Mucosa of descending colon (tissue), 3 donors: ENCODE measurements at regions not wholly inside any gene's neighbourhood (a gene's known extent, or its start where the extent isn't known, plus 50 kb on each side); places are given as distances from the start of the nearest gene placed in this dataset.

Experiments
- ATAC-seq: fragments of 200-7000 bp; cut with Tn5 transposase; one replicate; pipeline ENCODE4 v1.9.1; 2020; ENCODE audit warnings: mild to moderate bottlenecking, moderate library complexity
- DNase-seq, 3 donors: peaks; one replicate each; pipeline ENCODE4 v3.0.0-alpha.2; 2020
- H3K36me3 ChIP-seq: fragments of 200-600 bp; one replicate; pipeline ENCODE4 v1.8.0; 2021; ENCODE audit warnings: low read depth, mild to moderate bottlenecking
- H3K4me1 ChIP-seq: fragments of 200-600 bp; one replicate; pipeline ENCODE4 v1.8.0; 2021; ENCODE audit warnings: low read depth, mild to moderate bottlenecking
- H3K4me3 ChIP-seq: fragments of 200-600 bp; one replicate; pipeline ENCODE4 v1.8.0; 2021; ENCODE audit warnings: mild to moderate bottlenecking
- H3K9me3 ChIP-seq: fragments of 200-600 bp; one replicate; pipeline ENCODE4 v1.8.0; 2021; ENCODE audit warnings: mild to moderate bottlenecking
- intact Hi-C, 2 donors: fragments of 100-400 bp; cut with DNase I in 1 of 2; cut with micrococcal nuclease in 1 of 2; formaldehyde crosslinking; loops; one replicate each; pipeline versions ENCODE4 v1.11.0 to v1.11.1; 2022; cut with DNase I, micrococcal nuclease
- TF ChIP-seq, protein P1 (sequence below): fragments of 200-600 bp; IDR thresholded peaks from one replicate; pipeline ENCODE4 v1.8.0; 2022; ENCODE audit warnings: antibody characterized with exemption, mild to moderate bottlenecking
- donor health status: DM: no; HTN: no; CAD: no; lungs with moderate emphysema.
- donor health status: DM: no; HTN: no; CAD: no.
- donor health status: DM: no; HTN: yes; CAD: no.

DNA sequence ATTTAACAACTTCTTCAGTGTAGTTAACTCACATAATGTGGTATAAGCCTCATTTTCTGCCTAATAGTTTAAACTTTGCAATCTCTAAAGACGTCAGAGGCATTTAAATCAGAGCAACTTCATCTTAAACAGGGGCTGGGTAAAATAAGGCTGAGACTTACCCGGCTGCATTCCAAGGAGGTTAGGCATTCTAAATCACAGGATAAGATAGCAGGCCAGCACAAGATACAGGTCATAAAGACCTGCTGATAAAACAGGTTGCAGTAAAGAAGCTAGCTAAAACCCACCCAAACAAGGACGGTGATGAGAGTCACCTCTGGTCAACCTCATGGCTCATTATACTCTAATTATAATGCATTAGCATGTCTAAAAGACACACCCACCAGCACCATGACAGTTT lies 115.6 kb upstream of the PKP2 start:
- ATAC-seq, result no peak

DNA sequence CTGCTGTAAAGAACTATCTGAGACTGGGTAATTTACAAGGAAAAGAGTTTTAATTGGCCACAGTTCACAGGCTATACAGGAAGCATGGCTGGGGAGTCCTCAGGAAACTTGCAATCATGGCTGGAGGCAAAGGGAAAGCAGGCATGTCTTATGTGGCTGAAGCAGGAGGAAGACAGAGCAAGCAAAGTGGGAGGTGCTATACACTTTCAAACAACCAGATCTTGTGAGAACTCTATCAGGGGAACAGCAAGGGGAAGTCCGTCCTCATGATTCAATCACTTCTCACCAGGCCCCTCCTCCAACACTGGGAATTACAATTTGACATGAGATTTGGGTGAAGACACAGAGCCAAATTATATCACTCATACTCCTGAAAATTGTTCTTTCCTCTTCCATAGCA lies 109.5 kb upstream of the PKP2 start:
- TF ChIP-seq, protein P1, sequence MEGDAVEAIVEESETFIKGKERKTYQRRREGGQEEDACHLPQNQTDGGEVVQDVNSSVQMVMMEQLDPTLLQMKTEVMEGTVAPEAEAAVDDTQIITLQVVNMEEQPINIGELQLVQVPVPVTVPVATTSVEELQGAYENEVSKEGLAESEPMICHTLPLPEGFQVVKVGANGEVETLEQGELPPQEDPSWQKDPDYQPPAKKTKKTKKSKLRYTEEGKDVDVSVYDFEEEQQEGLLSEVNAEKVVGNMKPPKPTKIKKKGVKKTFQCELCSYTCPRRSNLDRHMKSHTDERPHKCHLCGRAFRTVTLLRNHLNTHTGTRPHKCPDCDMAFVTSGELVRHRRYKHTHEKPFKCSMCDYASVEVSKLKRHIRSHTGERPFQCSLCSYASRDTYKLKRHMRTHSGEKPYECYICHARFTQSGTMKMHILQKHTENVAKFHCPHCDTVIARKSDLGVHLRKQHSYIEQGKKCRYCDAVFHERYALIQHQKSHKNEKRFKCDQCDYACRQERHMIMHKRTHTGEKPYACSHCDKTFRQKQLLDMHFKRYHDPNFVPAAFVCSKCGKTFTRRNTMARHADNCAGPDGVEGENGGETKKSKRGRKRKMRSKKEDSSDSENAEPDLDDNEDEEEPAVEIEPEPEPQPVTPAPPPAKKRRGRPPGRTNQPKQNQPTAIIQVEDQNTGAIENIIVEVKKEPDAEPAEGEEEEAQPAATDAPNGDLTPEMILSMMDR, result no peak
- no peaks in the 10 kb centered on the region for H3K4me1 ChIP-seq
- H3K4me3 ChIP-seq, result no peak overlapping the region
- H3K9me3 ChIP-seq, result peaks cover 3% of the 10 kb centered on the region
- ATAC-seq, result no peak
- no peak for DNase-seq
- intact Hi-C loops, result no loop called here
- no peaks in the 10 kb centered on the region for H3K36me3 ChIP-seq

More for the DNA sequence above, 115.6 kb upstream of the PKP2 start:
- TF ChIP-seq, protein P1, result no peak
- no peaks in the 10 kb centered on the region for H3K36me3 ChIP-seq
- intact Hi-C loops, result no loop called here
- no peaks in the 10 kb centered on the region for H3K4me1 ChIP-seq
- H3K9me3 ChIP-seq, result peaks cover 14% of the 10 kb centered on the region
- no peak for DNase-seq
- H3K4me3 ChIP-seq, result no peak overlapping the region

DNA sequence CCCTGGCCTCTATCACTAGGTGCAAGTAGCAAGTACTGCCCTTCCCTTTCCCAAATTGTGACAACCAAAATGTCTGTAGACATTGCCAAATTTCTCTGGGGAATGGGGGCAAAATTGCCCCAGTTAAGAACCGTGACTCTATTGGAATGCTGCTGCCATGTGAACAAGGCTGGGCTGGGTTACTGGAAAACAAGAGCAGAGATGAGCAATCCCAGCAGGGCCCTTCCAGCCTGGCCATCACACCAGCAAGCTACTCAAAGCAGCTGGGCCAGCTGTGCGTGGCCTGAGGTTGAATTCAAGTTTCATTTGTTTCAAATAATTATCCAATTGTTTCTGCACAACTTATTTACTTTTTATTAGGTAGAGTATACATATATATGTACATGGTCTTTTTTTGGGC lies 103.4 kb upstream of the PKP2 start:
- Histone ChIP-seq H3K9me3 (peaks cover 3% of the 10 kb centered on the region), H3K4me3 (no peak overlapping the region), H3K36me3 (no peaks in the 10 kb centered on the region), H3K4me1 (no peaks in the 10 kb centered on the region)
- TF ChIP-seq, protein P1, result no peak
- ATAC-seq, result no peak
- no peak for DNase-seq
- intact Hi-C loops, result no loop called here

DNA sequence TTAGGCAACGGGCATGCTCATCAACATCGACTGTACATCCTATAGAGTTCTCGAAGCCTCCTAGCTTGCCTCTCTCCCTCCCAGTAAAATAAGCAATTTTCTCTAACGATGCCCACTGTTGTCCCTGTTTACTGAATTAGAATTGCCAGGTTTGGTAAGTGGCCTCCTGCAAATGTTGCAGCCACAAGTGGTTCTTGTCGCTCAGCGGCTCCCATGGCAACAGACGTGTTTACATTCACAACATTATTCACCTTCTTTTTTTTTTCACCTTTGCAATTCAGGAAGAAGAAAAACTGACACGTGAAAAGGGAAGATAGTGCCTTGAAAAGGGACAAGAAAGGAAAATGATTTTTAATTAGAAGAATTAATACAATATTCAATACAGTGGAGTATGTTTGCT lies 100.9 kb upstream of the PKP2 start:
- intact Hi-C loops, result no loop called here
- no peaks in the 10 kb centered on the region for H3K9me3 ChIP-seq
- DNase-seq, result no peak
- H3K4me3 ChIP-seq, result no peak overlapping the region
- no peaks in the 10 kb centered on the region for H3K36me3 ChIP-seq
- no peaks in the 10 kb centered on the region for H3K4me1 ChIP-seq
- TF ChIP-seq, protein P1, result no peak
- ATAC-seq, result no peak

DNA sequence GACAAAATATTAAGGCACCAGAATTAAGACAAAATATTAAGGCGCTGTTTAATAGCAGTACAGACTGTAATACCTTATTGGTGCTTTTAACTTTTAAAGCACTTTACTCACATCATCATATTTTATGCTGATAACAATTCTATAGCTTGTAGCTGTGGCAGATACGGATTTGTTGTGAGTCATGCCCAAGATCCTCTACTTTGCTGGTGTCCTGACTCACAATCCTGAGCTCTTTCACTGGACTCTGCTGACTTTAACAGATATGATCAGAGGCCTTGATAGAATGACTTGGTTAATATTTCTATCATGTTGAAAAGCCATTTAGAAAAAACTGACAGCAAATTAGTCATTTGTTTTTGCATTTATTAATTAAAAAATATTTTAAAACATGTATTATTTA lies 99.0 kb upstream of the PKP2 start:
- ATAC-seq (no peak), DNase-seq (no peak)
- Histone ChIP-seq H3K4me3 (no peak overlapping the region), H3K36me3 (no peaks in the 10 kb centered on the region), H3K4me1 (no peaks in the 10 kb centered on the region), H3K9me3 (no peaks in the 10 kb centered on the region)
- intact Hi-C loops, result no loop called here
- TF ChIP-seq, protein P1, result no peak

DNA sequence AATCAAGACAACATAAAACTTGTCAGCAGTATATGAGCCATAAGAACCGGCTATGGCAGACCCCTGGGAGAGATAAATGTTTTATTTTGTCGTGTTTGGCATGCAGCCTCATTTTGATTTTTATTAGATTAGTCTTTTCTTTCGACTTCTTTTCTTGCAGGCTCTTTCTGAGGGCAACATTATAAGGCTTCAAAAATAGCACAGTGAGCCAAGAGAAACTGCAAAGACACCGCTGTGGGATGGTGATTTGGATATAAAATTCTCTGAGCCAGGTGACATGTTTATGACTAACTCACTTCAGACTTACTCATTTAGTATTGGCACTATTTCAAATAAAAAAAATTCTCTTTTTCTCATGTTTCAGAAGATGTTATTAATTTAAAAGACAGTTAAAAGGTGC lies 96.8 kb upstream of the PKP2 start:
- no peaks in the 10 kb centered on the region for H3K9me3 ChIP-seq
- H3K36me3 ChIP-seq, result no peaks in the 10 kb centered on the region
- ATAC-seq (no peak), DNase-seq (no peak)
- intact Hi-C loops, result no loop called here
- no peaks in the 10 kb centered on the region for H3K4me1 ChIP-seq
- TF ChIP-seq, protein P1, result no peak
- H3K4me3 ChIP-seq, result no peak overlapping the region
